Skeletal muscle cell (primary cell): ENCODE measurements at regions not wholly inside any gene's neighbourhood (a gene's known extent, or its start where the extent isn't known, plus 50 kb on each side); places are given as distances from the start of the nearest gene placed in this dataset.
A peak's percentile ranks its signal among the peaks of the same experiment; 100 is the strongest.
"Not testable (repeated sequence)": the region's sequence is repeated elsewhere in the genome, so short reads cannot be mapped to it uniquely, and the experiment has no call there.

Source experiments
- DNase-seq: peaks from one replicate; pipeline ENCODE4 v3.0.0-alpha.2; 2010; ENCODE audit warnings: low read depth
- H3K4me3 ChIP-seq: 2 replicates; pipeline ENCODE4 v1.5.1; 2011; ENCODE audit warnings: low read depth, mild to moderate bottlenecking, control low read depth, low read length, moderate library complexity

DNA sequence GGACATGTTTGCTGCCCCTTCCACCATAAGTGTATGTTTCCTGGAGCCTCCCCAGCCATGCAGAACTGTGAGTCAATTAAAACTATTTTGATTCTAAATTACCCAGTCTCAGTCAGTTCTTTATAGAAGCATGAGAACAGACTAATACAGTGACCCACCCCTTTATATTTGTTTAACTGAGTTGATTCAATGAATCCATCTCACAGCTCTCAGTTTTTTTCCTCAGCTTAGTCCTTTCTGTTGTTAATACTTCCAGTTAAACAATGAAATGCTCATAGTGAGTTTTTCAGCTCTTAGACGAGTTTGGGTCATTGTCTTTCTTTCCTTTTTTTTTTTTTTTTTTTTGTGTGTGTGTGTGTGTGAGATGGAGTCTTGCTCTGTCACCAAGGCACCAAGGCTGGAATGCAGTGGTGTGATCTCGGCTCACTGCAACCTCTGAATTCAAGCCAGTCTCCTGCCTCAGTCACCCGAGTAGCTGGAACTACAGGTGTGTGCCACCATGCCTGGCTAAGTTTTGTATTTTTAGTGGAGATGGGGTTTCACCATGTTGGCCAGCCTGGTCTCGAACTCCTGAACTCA lies 627.4 kb downstream of the SPATA31A7 start:
- not testable (repeated sequence) for H3K4me3 ChIP-seq, DNase-seq

DNA sequence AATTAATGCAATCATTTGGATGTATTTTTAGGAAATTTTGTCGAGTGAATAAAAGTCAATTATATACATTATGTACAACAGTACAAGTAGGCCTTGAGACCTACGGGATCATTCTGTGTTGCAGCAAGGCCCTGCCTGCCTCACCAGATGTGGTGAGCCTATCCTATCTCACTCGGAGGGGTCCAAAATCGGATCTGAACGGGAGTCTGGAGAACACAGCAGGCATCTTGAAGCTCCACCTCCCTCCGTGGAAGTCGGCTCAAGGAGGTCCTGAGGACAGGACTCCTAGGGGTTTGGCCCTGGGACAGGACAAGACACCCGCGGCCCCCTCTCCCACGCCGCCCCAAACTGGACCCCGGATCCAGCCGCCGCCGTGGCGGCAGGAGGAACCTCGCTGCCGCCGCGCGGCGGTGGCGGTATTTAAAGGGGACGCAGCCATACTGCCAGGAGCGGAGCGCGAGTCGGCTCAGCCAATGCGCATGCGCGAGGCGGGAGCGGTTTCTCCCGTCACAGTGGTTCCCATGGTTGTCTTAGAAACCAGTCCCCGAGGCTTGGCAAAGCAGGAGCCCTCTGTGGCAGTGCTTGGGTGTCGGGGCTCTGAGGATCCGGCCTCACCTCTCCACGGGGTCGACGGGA lies 663.9 kb downstream of the SPATA31A7 start:
- DNase-seq = not testable (repeated sequence)
- peak overlapping the region; percentile 11 for H3K4me3 ChIP-seq

DNA sequence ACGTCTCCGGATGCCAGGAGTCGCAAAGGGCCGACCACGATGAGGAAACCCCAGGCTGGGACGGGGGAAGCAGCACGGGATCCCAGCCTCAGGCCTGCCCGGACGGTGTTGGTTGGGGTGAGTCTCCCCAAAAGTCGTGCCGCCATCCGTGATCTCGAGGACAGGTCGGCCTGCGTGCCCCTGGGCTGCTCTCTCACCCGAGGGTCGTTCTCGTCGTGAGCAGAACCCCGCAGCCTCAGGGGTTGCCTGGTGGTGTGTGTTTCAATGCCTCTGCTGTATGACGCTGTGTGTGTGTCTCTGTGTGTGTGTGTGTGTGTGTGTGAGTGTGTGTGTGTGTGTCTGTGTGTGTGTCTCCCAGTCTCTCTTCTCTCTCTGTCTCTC lies 664.4 kb downstream of the SPATA31A7 start:
- not testable (repeated sequence) for DNase-seq, H3K4me3 ChIP-seq

DNA sequence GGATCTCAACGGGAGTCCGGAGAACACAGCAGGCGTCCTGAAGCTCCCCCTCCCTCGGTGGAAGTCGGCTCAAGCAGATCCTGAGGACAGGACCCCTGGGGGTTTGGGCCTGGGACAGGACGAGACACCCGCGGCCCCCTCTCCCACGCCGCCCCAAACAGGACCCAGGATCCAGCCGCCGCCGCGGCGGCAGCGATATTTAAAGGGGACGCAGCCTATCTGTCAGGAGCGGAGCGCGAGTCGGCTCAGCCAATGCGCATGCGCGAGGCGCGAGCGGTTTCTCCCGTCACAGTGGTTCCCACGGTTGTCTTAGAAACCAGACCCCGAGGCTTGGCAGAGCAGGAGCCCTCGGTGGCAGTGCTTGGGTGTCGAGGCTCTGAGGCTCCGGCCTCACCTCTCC lies 666.4 kb downstream of the SPATA31A7 start:
- DNase-seq, H3K4me3 ChIP-seq: not testable (repeated sequence)

DNA sequence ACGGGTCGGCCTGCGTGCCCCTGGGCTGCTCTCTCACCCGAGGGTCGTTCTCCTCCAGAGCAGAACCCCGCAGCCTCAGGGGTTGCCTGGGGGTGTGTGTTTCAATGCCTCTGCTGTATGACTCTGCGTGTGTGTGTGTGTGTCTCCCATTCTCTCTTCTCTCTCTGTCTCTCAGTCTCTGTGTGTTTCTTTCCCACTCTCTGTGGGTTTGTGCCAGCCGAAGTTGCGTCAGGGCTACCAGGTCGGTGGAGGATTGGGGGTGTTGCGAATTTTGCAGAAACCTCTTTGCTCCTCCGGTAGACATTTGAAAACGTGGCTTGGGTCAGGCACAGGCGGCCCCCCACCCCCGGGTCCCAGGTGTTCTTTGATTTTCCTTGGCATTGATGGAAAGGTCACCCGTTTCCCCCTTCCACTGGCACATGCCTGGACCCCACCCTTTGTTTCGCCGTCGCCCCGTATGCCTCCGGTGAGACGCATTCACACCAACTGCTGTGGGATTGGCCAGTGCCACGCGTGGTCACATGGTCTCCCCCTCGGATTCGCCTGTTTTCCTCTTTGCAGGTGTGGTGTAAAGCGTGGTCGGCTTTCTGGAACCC lies 667.1 kb downstream of the SPATA31A7 start:
- not testable (repeated sequence) for DNase-seq, H3K4me3 ChIP-seq

DNA sequence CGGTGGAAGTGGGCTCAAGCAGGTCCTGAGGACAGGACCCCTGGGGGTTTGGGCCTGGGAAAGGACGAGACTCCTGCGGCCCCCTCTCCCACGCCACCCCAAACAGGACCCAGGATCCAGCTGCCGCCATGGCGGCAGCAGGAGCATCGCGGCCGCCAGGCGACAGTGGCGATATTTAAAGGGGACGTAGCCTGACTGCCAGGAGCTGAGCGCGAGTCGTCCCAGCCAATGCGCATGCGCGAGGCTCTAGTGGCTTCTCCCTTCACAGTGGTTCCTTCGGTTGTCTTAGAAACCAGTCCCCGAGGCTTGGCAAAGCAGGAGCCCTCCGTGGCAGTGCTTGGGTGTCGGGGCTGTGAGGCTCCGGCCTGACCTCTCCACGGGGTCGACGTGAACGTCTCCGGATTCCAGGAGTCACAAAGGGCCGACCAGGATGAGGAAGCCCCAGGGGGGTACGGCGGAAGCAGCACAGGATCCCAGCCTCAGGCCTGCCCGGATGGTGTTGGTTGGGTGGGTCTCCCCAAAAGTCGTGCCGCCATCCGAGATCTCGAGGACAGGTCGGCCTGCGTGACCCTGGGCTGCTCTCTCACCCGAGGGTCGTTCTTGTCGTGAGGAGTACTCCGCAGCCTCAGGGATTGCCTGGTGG lies 668.0 kb downstream of the SPATA31A7 start:
- H3K4me3 ChIP-seq = not testable (repeated sequence)

DNA sequence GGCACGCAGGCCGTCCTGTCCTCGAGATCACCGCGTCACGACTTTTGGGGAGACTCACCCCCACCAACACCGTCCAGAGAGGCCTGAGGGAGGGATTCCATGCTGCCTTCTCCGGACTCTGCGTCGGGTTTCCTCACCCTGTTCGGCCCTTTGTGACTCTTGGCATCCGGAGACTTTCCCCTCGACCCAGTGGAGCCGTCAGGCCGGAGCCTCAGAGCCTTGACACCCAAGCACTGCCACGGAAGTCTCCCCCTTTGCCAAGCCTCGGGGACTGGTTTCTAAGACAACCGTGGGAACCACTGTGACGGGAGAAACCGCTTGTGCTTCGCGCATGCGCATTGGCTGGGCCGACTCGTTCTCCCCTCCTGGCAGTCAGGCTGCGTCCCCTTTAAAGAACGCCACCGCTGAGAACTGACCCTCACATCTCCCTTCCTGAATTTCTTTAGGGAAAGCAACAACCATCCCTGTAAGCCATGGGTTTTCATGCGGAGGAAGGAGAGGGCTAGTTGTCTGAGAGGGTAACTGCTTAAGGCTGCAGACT lies 672.7 kb downstream of the SPATA31A7 start:
- not testable (repeated sequence) for DNase-seq, H3K4me3 ChIP-seq

More for the DNA sequence above, 668.0 kb downstream of the SPATA31A7 start:
- not testable (repeated sequence) for DNase-seq

DNA sequence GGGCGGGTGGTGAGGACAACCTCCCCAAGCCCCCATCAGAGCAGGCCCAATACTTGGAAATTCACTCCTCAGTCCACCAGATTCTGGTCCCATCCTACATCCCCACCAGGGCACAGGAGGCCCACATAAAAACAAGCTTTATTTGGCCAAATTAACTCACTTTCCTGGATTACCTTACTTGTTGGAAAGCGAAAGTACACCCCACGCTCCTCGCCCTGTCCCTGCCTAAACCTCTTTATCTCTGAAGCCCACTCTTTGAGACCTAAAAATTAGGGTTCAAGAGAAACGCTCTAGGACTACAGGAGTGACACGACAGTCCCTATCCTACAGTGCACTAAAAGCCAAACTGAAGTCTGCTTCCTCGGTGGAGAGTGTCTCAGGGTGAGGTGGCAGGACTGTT lies 674.6 kb downstream of the SPATA31A7 start:
- not testable (repeated sequence) for DNase-seq, H3K4me3 ChIP-seq

DNA sequence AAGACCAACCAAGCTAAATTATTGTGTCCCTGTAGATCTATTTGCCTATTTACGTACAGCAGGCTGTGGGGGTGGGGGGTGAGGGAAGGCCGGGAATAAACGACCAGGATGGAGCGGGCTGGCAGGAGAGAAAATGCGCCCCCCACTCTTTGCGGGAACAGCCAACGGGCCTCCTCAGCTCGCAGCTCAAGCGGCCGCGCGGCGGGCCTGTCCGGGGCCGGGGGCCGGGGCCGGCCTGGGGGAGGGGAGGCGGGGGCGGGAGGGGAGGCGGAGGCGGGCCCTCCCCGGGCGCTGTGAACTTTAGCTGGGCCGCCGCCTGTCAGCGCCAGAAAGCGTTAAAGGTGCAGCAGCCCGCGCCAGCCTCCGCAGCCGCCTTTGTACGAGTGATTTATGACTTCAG lies 679.1 kb downstream of the SPATA31A7 start:
- not testable (repeated sequence) for H3K4me3 ChIP-seq, DNase-seq

DNA sequence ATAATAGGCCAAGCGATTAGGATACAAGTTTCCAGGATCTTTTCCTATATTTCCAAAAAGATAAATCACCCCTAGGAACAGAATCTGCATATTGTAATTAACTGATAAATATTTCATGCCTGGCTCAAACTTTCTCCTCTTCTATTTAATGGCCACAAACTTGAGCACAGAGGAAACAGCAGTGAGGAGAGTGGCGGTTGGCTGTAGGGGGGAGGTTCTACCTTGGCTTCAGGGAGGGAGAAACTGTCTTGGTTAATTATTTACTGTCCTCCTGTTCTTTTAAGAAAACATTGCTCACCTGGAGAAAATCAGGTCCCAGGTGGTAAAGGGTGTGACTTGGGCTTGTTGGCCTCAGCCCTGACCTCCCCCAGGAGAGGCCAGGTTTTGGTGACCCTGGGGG lies 682.5 kb downstream of the SPATA31A7 start:
- not testable (repeated sequence) for H3K4me3 ChIP-seq, DNase-seq
